ENCODE measurements at regions not wholly inside any gene's neighbourhood (a gene's known extent, or its start where the extent isn't known, plus 50 kb on each side); places are given as distances from the start of the nearest gene placed in this dataset.

DNA sequence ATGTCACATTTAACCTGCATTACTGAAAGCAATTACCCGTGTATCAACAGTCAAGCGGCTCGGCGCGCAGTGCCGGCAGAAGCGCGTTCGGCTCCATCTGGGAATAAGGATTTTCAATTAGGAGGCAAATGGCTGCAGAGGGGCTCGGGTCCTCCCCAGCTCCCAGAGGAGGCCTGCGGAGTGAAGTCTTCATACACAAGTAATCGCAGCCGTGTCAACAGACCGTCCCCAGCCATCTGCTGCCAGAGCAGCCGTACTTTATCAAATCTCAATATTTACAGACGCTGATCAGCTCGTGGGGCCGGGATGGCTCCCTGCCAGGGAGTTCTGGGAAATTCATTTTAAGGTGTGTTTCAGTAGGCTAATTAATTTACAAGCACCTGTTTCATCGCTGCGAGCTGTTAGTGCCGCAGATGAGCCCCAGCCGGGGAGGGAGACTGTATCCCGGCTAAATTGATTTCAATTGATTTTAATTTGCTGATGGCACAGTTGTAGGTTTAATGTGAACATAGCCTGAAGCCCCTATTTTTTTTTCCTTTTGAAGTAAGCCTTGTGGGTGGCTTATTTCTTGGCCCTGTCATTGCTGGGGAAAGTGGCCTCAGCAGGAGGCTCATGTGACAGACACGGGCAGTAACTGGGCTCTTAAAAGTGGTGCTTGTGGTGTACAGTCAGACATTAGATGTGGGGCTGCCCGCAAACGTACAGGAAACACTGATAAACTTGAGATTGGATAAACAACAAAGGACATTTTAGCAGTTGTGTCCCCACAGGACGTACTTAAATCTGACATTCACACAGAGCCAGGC, 252.7 kb downstream of the TEX29 start:
- H3K27me3 ChIP-seq = peaks cover 0 to 5% (median 0%) of the 10 kb centered on the region in 9 donors

DNA sequence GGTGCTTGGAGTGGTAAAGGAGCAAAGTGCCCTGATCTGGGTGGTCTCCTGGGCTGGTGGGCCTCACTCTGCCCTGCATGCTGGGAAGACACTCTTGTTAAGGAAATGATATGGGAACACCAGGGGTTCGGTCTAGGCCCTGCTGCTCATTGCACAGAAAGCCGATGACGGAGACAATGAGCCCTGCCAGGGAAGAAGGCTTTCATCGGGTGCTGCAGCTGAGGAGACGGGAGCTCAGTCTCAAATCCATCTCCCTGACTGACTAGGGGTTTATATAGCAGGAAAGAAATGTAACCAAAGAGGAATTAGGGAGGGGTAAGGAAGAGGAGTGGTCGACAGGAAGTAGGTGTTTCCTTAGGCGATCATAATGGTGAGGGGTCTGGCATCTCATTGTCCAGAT, 253.4 kb downstream of the TEX29 start:
- TF ChIP-seq POLR2A (IDR thresholded peaks at IDR 0.05) = no peak
- Histone ChIP-seq H3K36me3 (no peaks in the 10 kb centered on the region), H3K27me3 (peaks cover 0 to 5% (median 0%) of the 10 kb centered on the region in 9 donors), H3K4me3 (no peak overlapping the region), H3K4me1 (no peaks in the 10 kb centered on the region), H3K27ac (no peak overlapping the region), H3K9me3 (peaks cover 0 to 24% (median 5%) of the 10 kb centered on the region in 12 donors)
- intact Hi-C loops (cut with DNase I) = no loop called here
- ATAC-seq (no peak), DNase-seq (no peak)
- WGBS, 4 donors = 87 to 90% (median 88%) methylated on average over 7 of the region's 7 CpGs

More for the DNA sequence above, 252.7 kb downstream of the TEX29 start:
- Histone ChIP-seq H3K36me3 (no peaks in the 10 kb centered on the region), H3K4me1 (no peaks in the 10 kb centered on the region), H3K4me3 (no peak overlapping the region), H3K27ac (no peak overlapping the region), H3K9me3 (peaks cover 0 to 24% (median 5%) of the 10 kb centered on the region in 12 donors)
- intact Hi-C loops (cut with DNase I) = no loop called here
- ATAC-seq (no peak), DNase-seq (peak in 1 of 5 donors; percentile 13)
- WGBS, 4 donors = 89 to 93% (median 92%) methylated on average over 27 of the region's 27 CpGs
- no peak for TF ChIP-seq POLR2A (IDR thresholded peaks at IDR 0.05)
- TF ChIP-seq, protein P1, sequence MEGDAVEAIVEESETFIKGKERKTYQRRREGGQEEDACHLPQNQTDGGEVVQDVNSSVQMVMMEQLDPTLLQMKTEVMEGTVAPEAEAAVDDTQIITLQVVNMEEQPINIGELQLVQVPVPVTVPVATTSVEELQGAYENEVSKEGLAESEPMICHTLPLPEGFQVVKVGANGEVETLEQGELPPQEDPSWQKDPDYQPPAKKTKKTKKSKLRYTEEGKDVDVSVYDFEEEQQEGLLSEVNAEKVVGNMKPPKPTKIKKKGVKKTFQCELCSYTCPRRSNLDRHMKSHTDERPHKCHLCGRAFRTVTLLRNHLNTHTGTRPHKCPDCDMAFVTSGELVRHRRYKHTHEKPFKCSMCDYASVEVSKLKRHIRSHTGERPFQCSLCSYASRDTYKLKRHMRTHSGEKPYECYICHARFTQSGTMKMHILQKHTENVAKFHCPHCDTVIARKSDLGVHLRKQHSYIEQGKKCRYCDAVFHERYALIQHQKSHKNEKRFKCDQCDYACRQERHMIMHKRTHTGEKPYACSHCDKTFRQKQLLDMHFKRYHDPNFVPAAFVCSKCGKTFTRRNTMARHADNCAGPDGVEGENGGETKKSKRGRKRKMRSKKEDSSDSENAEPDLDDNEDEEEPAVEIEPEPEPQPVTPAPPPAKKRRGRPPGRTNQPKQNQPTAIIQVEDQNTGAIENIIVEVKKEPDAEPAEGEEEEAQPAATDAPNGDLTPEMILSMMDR (IDR thresholded peaks at IDR 0.05) = no peak

DNA sequence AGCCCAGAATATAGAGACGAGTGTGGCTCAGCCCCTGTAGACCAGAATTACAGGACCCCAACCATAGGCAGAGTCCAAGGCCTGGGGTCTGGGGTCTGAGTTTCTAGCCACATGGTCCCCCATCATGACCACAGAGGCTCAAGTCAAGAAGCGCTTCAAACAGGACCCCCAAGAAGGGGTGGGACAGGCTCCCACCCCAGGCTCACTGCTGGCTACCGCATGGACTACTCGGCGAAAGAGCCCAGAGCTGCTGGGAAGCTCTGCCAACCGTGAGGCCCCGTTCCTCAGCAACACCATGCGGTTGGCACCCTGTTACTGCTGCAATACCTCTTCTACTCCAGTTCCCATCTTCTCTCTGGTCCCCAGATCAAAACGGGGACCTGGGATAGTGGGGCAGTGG, 254.8 kb downstream of the TEX29 start:
- H3K27ac ChIP-seq = no peak overlapping the region
- no peak for TF ChIP-seq POLR2A (IDR thresholded peaks at IDR 0.05)
- TF ChIP-seq, protein P1 (IDR thresholded peaks at IDR 0.05) = no peak
- H3K4me1 ChIP-seq = no peaks in the 10 kb centered on the region
- H3K4me3 ChIP-seq = no peak overlapping the region
- intact Hi-C loops (cut with DNase I) = no loop called here
- DNase-seq = no peak
- H3K27me3 ChIP-seq = peaks cover 0 to 4% (median 0%) of the 10 kb centered on the region in 9 donors
- peaks cover 0 to 24% (median 10%) of the 10 kb centered on the region in 12 donors for H3K9me3 ChIP-seq
- WGBS, 4 donors = 84 to 91% (median 88%) methylated on average over 5 to 9 of the region's 9 CpGs
- H3K36me3 ChIP-seq = no peaks in the 10 kb centered on the region
- ATAC-seq = no peak

DNA sequence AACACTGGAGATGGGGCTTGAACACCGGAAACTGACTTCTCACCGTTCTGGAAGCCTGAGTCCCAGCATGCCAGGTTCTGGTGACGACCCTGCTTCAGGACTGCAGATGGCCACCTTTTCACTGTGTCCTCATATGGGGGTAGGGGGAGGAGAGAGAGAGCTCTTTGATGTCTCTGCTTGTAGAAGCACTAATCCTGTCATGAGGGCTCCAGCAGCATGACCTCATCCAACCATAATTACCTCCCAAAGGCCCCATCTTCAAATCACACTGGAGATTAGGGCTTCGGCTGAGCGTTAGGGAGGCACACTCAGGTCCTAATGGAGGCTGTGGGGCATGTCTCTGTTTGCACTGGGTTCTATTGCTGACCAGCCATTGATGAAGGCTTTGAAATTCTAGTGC, 255.3 kb downstream of the TEX29 start:
- Histone ChIP-seq H3K27me3 (peaks cover 0 to 4% (median 0%) of the 10 kb centered on the region in 9 donors), H3K27ac (no peak overlapping the region), H3K36me3 (no peaks in the 10 kb centered on the region), H3K9me3 (peaks cover 0 to 29% (median 12%) of the 10 kb centered on the region in 12 donors), H3K4me3 (no peak overlapping the region), H3K4me1 (no peaks in the 10 kb centered on the region)
- ATAC-seq (no peak), DNase-seq (no peak)
- WGBS, 4 donors = 69 to 72% (median 70%) methylated on average over 5 of the region's 5 CpGs
- TF ChIP-seq, protein P1 (IDR thresholded peaks at IDR 0.05) = no peak
- intact Hi-C loops (cut with DNase I) = no loop called here
